Thyroid gland (tissue), 4 donors: ENCODE measurements at regions not wholly inside any gene's neighbourhood (a gene's known extent, or its start where the extent isn't known, plus 50 kb on each side); places are given as distances from the start of the nearest gene placed in this dataset.

Source experiments
- POLR2A ChIP-seq, 2 donors: fragments of 450-650 bp; IDR thresholded peaks; one replicate each; pipeline ENCODE4 v1.6.1; 2017; ENCODE audit warnings: antibody characterized with exemption in 2 of 2, mild to moderate bottlenecking in 2 of 2, moderate library complexity in 1 of 2
- TF ChIP-seq, protein P1 (sequence below), 6 experiments: fragments of 200-600 bp in 3 of 6; fragments of 450-650 bp in 3 of 6; sonication (generic) in 3 of 6; IDR thresholded peaks; one replicate each; pipeline ENCODE4 v1.5.1; 2016 to 2019; ENCODE audit warnings: antibody characterized with exemption in 6 of 6, mild to moderate bottlenecking in 2 of 6, inconsistent platforms in 1 of 6, moderate library complexity in 1 of 6

DNA sequence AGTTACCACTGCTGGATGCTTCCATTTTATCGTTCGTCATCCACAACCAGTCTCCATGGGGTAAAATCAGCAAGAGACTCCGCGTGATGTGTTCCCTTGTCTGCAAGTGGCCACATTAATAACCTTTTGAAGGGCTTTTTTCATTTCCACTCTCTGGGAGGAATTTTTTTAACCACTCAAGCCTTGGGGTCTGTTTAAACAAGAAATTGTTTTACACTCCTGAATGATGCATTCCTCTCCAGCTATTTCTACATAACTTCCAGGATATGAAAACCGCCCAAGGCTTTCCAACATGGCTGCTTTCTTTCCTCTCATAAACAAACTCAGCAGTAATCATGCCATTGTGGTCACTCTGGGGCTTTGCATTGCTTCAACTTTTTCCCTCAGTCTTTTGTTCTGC is 217.2 kb upstream of the DAPK1 start:
- TF ChIP-seq, protein P1, sequence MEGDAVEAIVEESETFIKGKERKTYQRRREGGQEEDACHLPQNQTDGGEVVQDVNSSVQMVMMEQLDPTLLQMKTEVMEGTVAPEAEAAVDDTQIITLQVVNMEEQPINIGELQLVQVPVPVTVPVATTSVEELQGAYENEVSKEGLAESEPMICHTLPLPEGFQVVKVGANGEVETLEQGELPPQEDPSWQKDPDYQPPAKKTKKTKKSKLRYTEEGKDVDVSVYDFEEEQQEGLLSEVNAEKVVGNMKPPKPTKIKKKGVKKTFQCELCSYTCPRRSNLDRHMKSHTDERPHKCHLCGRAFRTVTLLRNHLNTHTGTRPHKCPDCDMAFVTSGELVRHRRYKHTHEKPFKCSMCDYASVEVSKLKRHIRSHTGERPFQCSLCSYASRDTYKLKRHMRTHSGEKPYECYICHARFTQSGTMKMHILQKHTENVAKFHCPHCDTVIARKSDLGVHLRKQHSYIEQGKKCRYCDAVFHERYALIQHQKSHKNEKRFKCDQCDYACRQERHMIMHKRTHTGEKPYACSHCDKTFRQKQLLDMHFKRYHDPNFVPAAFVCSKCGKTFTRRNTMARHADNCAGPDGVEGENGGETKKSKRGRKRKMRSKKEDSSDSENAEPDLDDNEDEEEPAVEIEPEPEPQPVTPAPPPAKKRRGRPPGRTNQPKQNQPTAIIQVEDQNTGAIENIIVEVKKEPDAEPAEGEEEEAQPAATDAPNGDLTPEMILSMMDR (IDR thresholded peaks at IDR 0.05): no peak
- TF ChIP-seq POLR2A (IDR thresholded peaks at IDR 0.05): no peak
